ENCODE measurements at regions not wholly inside any gene's neighbourhood (a gene's known extent, or its start where the extent isn't known, plus 50 kb on each side); places are given as distances from the start of the nearest gene placed in this dataset.

- no peak for DNase-seq (ENCODE audit: low spot score)
- intact Hi-C loops (cut with DNase I): no loop called here
These were observed 153.7 kb downstream of the SETD4 start for GRCh38 chr21:35906586-35906985.

GRCh38 chr21:35905963-35906345, 154.4 kb downstream of the SETD4 start:
- intact Hi-C loops (cut with DNase I): no loop called here
- DNase-seq (ENCODE audit: low spot score): no peak

DNA sequence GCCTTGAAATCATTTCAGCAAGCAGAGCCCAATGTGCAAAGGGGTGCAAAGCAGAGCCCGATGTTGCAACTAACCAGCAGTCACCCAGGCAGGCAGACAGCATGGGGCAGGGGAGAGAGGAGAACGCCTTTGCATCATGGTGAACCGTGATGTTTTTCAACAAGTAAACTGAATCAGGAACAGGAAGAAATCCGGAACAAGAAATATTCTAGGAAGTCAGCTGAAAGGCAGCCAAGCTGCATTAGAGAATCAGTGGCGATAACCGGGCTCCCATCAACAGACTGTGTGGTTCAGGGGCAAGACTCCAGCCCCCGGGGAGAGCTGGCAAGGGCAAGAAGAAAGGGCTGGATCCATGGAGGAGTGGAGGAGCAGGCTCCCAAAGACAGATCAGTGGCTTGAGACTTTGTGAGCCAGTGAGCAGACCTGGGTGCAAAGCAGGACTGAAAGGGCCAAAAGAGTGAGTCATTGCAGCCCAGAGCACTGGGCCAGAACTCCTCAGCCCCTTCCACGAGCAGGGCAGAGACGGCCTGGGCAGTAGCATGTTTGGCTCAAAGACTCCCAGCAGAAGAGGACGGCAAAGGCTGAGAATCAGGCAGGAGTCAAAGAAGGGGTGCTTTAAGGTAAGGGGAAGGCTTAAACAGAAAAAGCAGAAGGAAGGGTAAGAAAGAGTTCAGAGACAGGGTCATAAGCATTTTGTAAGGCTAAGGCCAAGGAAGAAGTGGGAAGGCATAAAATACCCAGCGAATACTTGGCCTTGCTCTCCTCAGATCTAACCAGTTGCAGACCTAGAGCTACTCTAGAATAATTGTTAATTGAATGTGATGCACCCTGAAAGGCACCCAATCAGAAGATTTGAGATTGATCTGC, 155.0 kb downstream of the SETD4 start:
- no peak for DNase-seq (ENCODE audit: low spot score)
- intact Hi-C loops (cut with DNase I): no loop called here

DNA sequence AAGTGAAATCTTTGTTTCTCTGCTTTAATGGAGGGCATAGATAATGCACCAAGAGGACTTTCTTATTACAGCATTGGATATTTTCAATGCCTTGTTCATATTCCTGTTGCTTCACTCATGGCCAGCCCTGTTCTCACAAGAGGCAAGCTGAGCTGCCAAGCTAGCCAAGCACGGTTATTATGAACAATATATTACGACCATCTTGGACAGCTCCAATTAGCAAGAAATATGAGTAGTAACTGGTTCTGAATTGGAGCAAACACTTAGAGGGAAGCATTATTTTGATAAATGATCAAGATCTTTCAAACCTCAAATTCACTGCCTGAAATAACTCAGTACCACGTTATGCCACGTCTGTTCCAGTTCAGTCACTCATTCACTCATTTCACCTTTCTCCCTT, 159.8 kb downstream of the SETD4 start:
- intact Hi-C loops (cut with DNase I): no loop called here
- DNase-seq (ENCODE audit: low spot score): no peak

DNA sequence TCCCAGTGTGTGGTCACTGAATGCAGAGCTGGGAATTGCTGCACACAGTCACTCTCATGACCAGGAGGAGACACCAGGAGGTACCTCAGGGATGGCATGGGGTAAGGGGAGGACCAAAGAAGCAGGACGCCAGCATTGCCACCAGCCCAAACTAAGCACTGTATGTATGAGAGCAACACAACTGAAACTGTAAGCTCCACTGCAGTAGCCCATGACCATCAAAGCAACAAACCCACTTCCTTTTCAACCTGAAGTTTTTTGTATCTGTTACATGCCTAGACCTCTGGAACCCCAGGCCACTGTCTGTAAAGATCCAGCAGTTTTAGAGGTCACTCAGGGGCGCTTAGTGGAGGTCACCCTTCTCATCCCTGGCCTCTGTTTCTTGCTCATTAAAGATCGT, 164.3 kb downstream of the SETD4 start:
- intact Hi-C loops (cut with DNase I): no loop called here
- DNase-seq (ENCODE audit: low spot score): no peak

DNA sequence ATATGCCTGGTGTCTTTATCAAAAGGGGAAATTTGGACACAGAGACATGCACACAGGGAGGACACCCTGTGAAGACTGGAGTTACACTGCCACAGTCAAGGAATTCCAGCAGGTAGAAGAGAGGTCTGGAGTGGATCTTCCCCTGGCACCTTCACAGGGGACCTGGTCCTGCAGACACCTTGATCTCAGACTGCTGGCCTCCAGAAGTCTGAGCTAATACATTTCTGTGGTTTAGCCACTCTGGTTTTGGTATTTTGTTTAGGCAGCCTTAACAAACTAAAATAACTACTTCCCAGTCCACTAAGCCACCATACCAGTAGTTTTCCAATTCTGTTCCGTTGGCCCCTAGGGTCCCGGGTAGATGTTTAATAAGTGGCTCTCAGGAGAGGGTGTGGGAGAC, 164.7 kb downstream of the SETD4 start:
- DNase-seq (ENCODE audit: low spot score): no peak
- intact Hi-C loops (cut with DNase I): no loop called here

DNA sequence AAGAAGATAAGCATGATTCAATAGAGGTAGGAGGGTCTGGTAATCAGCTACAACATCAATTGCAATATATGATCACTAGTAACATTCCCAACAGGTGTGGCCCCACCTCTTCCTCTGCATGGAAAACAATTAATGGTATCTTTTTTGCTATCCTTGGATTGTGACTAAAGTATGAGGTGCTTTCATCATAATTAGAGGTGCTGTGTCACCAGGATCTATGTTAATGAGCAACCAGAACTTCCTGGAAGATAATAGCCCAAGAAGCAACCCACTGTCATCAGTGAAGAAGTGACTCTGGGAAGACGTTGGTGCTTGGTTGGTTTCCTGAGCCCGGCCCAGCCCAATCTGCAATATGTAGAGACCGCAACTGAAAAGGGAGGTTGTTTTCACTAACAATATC, 167.2 kb downstream of the SETD4 start:
- intact Hi-C loops (cut with DNase I): no loop called here
- no peak for DNase-seq (ENCODE audit: low spot score)

GRCh38 chr21:35886887-35887286, 173.4 kb downstream of the SETD4 start:
- no peak for DNase-seq (ENCODE audit: low spot score)
- intact Hi-C loops (cut with DNase I): no loop called here

GRCh38 chr21:35885942-35886541, 174.3 kb downstream of the SETD4 start:
- DNase-seq (ENCODE audit: low spot score): no peak
- intact Hi-C loops (cut with DNase I): no loop called here

DNA sequence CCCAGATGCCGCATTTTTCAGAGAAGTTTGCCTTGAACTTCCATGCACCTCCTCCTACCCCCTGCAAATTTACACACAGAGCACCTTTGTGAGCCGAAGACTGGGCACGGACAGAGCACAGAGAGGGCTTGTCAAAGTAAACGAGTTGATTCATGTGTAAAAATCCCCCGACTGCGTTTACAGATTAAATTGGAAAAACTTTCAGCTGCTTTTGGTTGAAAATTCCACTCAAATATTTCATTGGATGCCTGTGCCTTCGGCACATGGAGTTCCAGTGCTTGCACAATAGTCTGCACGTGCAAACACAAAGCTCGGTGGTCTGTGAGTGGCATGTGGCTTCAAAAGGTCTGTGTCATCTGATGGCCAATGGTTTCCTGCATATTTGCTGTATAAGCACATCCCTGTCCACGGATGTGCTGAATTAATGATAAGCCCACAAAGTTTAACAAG, 177.5 kb downstream of the SETD4 start:
- intact Hi-C loops (cut with DNase I): no loop called here
- no peak for DNase-seq (ENCODE audit: low spot score)

- DNase-seq (ENCODE audit: low spot score): no peak
- intact Hi-C loops (cut with DNase I): no loop called here
These were observed 186.9 kb downstream of the SETD4 start for GRCh38 chr21:35873441-35873840.

DNA sequence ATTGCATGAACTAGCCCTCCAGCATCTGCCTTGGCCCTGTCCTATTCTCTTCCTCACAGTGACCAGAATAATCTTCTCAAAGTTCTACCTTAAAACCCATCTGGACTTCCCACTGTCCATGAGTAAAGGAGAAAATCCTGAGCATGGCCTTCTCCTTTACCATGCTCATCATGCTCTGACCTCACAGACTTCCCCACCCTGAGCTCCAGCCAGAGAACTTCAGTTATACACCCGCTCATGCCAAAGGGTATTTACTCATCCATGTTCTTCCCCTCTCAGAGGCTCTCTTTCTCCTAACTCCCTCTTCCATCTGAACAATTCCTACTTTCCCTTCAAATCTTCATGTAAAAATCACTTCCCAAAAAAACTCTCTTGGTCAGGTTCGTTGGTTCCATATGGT, 188.4 kb downstream of the SETD4 start:
- no peak for DNase-seq (ENCODE audit: low spot score)
- intact Hi-C loops (cut with DNase I): no loop called here

DNA sequence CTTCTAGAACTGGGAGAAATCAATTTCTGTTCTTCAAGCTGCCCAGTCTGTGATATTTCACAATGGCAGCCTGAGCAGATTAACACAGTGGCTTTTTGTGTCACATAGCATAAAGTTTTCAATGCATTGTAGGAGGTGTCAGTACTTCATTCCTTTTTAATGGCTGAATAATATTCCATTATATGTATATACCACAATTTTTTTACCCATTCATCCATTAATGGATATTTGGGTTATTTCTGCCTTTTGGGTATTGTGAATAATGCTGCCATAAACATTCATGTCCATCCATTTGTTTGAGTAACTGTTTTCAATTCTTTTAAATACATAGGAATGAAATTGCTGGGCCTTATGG, 191.5 kb downstream of the SETD4 start:
- DNase-seq (ENCODE audit: low spot score): no peak
- intact Hi-C loops (cut with DNase I): no loop called here

DNA sequence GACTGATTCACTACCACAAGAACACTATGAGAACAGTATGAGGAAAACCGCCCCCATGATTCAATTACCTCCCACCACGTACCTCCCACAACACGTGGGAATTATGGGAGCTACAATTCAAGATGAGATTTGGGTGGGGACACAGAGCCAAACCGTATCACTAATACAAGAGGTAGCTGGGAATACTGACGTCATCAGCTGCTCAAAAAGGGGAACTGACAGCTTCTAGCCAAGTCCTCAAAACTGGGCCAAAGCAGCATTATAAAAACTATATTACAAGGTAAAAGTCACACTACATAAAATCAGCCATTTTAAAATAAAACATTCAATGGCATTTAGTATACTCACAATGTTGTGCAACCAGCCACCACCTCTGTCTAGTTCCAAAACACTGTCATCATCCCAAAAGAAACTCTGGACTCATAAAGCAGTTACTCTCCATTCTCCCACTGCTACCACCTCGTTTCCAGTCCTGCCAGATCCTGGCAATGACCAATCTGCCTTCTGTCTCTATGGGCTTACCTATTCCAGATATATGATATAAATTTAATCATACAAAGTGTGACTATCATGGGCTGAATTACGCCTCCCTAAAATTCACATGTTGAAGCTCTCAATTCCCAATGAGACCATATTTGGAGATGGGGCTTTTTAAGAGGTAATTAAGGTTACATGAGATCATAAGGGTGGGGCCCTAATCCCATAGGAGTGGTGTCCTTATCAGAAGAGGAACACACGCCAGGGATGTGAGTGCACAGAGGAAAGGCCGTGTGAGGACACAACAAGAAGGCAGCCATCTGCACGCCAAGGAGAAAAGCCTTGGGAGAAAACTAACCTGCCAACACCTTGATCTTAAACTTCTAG, 192.1 kb downstream of the SETD4 start:
- intact Hi-C loops (cut with DNase I): no loop called here
- DNase-seq (ENCODE audit: low spot score): no peak

DNA sequence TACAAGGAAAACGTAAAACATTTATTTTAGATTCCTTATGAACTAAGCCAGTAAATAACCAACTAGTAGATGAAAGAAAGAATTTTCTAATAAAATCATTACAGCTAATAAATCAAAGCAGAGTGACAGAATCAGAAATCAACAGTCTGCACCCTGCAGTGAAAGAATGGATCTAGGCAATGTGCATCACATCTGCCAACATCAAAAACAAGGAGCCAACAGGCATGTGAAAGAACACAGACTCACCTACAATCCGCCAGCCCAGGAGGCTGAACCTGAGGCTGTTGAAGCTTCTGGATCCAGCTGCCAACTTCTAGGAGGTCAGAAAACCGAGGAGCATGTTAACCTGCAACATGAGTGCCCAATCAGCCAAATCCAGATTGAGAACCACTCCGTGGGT, 196.3 kb downstream of the SETD4 start:
- DNase-seq (ENCODE audit: low spot score): no peak
- intact Hi-C loops (cut with DNase I): no loop called here

GRCh38 chr21:35862969-35863368, 197.4 kb downstream of the SETD4 start:
- no peak for DNase-seq (ENCODE audit: low spot score)
- intact Hi-C loops (cut with DNase I): no loop called here

- intact Hi-C loops (cut with DNase I): no loop called here
- no peak for DNase-seq (ENCODE audit: low spot score)
These were observed 198.7 kb downstream of the SETD4 start for GRCh38 chr21:35861661-35862060.

DNA sequence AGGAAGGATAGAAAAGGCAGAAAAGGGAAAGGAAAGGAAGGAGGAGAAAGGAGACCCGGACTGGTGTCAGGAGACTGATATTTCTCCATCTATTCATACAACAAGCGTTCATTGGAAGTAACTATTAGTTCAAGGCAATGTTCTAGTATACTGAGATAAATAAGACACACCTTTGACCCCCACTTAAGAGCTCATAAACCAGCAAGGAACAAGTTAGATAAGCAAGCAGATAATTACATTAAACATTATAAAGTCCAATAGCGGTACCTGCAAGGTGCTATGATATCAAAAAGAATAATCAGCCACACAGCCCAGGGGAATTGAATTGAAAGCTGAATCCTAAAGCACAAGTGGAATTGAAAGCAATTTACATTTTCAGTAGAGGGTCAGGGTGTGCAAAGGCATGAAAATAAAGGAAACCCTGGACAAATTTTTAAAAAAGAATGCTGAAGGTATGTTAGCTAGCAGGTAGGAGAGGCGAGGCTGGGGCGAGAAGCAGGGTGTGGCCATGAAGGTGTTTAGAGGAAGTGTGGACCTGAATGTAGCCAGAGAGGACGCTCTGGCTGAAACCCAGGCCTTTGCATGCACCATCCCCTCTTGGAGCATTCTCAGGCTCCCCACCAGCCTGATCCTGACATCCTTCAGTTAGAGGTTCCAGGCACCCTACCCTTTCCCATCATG, 200.0 kb downstream of the SETD4 start:
- intact Hi-C loops (cut with DNase I): no loop called here
- DNase-seq (ENCODE audit: low spot score): no peak

- intact Hi-C loops (cut with DNase I): no loop called here
- DNase-seq (ENCODE audit: low spot score): no peak
These were observed 200.6 kb downstream of the SETD4 start for GRCh38 chr21:35859677-35860076.

- intact Hi-C loops (cut with DNase I): no loop called here
- no peak for DNase-seq (ENCODE audit: low spot score)
These were observed 203.2 kb downstream of the SETD4 start for GRCh38 chr21:35857095-35857494.

Measured in cardiac septum (tissue), 1 donor.